Adrenal gland (tissue), 5 donors: ENCODE measurements at regions not wholly inside any gene's neighbourhood (a gene's known extent, or its start where the extent isn't known, plus 50 kb on each side); places are given as distances from the start of the nearest gene placed in this dataset.

ENCODE experiments used
- CTCF ChIP-seq, 6 experiments: fragments of 450-650 bp in 4 of 6; fragments of 200-600 bp in 2 of 6; sonication (generic) in 1 of 6; IDR thresholded peaks; 1 replicate in 5 of 6; 2 replicates in 1 of 6; pipeline versions ENCODE4 v1.5.1 to v1.8.0; 2016 to 2021; ENCODE audit warnings: antibody characterized with exemption in 6 of 6, mild to moderate bottlenecking in 2 of 6, moderate library complexity in 1 of 6
- POLR2A ChIP-seq, 2 donors: fragments of 450-650 bp; IDR thresholded peaks; one replicate each; pipeline ENCODE4 v1.6.1; 2017; ENCODE audit warnings: antibody characterized with exemption in 2 of 2, mild to moderate bottlenecking in 2 of 2, moderate library complexity in 1 of 2
- donor health status: DM: no; HTN: no; CAD: no.

- TF ChIP-seq CTCF (IDR thresholded peaks at IDR 0.05) (no peak), POLR2A (IDR thresholded peaks at IDR 0.05) (no peak)
Observed at GRCh38 chr4:116397714-116398113, 687.7 kb downstream of the TRAM1L1 start.
